IPS DF 6.9 (cell line): ENCODE measurements at regions not wholly inside any gene's neighbourhood (a gene's known extent, or its start where the extent isn't known, plus 50 kb on each side); places are given as distances from the start of the nearest gene placed in this dataset.
A peak's percentile ranks its signal among the peaks of the same experiment; 100 is the strongest.
"Not testable (repeated sequence)": the region's sequence is repeated elsewhere in the genome, so short reads cannot be mapped to it uniquely, and the experiment has no call there.

ENCODE experiments used
- DNase-seq: peaks from one replicate; pipeline ENCODE4 v3.0.0-alpha.2; 2013; ENCODE audit warnings: low read depth, low spot score
- H3K27ac ChIP-seq: one replicate; pipeline ENCODE4 v1.5.1; 2013; ENCODE audit warnings: low read length, control low read depth
- H3K27me3 ChIP-seq: 2 replicates; pipeline ENCODE4 v1.6.1; 2013; ENCODE audit warnings: mild to moderate bottlenecking, low read length; ENCODE audit not compliant: control insufficient read depth, insufficient read depth
- H3K36me3 ChIP-seq: 2 replicates; pipeline ENCODE4 v1.6.1; 2013; ENCODE audit warnings: low read length; ENCODE audit not compliant: control insufficient read depth, insufficient read depth
- H3K4me1 ChIP-seq: 2 replicates; pipeline ENCODE4 v1.6.1; 2013; ENCODE audit warnings: low read length; ENCODE audit not compliant: control insufficient read depth, insufficient read depth
- H3K4me3 ChIP-seq: 2 replicates; pipeline ENCODE4 v1.5.1; 2013; ENCODE audit warnings: mild to moderate bottlenecking, low read length
- H3K9me3 ChIP-seq: 2 replicates; pipeline ENCODE4 v1.6.1; 2013; ENCODE audit warnings: low read length, inconsistent platforms; ENCODE audit not compliant: control insufficient read depth, insufficient read depth
- WGBS: extraction: QIAGEN DNeasy Blood & Tissue Kit; methylation state at CpG from one replicate; pipeline ENCODE4 v1.1.7; 2013; ENCODE audit warnings: mixed read lengths, missing lambda C conversion rate; ENCODE audit not compliant: insufficient read length, insufficient coverage; 5-methylcytosine and 5-hydroxymethylcytosine counted together

- Histone ChIP-seq H3K4me3 (no peak overlapping the region), H3K4me1 (no peaks in the 10 kb centered on the region; the same call in 1 of the 2 replicates), H3K9me3 (no peaks in the 10 kb centered on the region), H3K27ac (no peak overlapping the region), H3K36me3 (no peaks in the 10 kb centered on the region), H3K27me3 (no peaks in the 10 kb centered on the region)
- DNase-seq = no peak
- WGBS = no CpG with 5 or more reads among the region's 2 CpGs
Measured at GRCh38 chr5:159511570-159511969, 181.3 kb upstream of the IL12B start.

- Histone ChIP-seq H3K4me3 (no peak overlapping the region), H3K4me1 (no peaks in the 10 kb centered on the region; the same call in 1 of the 2 replicates), H3K27me3 (no peaks in the 10 kb centered on the region), H3K36me3 (no peaks in the 10 kb centered on the region), H3K9me3 (no peaks in the 10 kb centered on the region), H3K27ac (no peak overlapping the region)
- 100% methylated on average over 1 of the region's 3 CpGs for WGBS
- DNase-seq = no peak
Measured at GRCh38 chr5:159512064-159512463, 181.8 kb upstream of the IL12B start.

GRCh38 chr5:159514229-159514810 is 184.0 kb upstream of the IL12B start:
- Histone ChIP-seq H3K4me1 (no peaks in the 10 kb centered on the region; the same call in 1 of the 2 replicates), H3K36me3 (no peaks in the 10 kb centered on the region), H3K27ac (no peak overlapping the region), H3K4me3 (no peak overlapping the region), H3K27me3 (no peaks in the 10 kb centered on the region), H3K9me3 (no peaks in the 10 kb centered on the region)
- no peak for DNase-seq
- no CpG with 5 or more reads among the region's 14 CpGs for WGBS

- Histone ChIP-seq H3K27me3 (no peaks in the 10 kb centered on the region), H3K4me1 (no peaks in the 10 kb centered on the region; the same call in 1 of the 2 replicates), H3K4me3 (no peak overlapping the region), H3K9me3 (no peaks in the 10 kb centered on the region), H3K27ac (no peak overlapping the region), H3K36me3 (no peaks in the 10 kb centered on the region)
- no CpG with 5 or more reads among the region's 4 CpGs for WGBS
- no peak for DNase-seq
Measured at GRCh38 chr5:159515197-159515596, 184.9 kb upstream of the IL12B start.

- no peaks in the 10 kb centered on the region for H3K36me3 ChIP-seq
- DNase-seq = peak; percentile 60
- no peaks in the 10 kb centered on the region for H3K27me3 ChIP-seq
- no peak overlapping the region for H3K27ac ChIP-seq
- no peaks in the 10 kb centered on the region for H3K9me3 ChIP-seq
- H3K4me3 ChIP-seq = no peak overlapping the region
- no CpG with 5 or more reads among the region's 10 CpGs for WGBS
- H3K4me1 ChIP-seq = no peaks in the 10 kb centered on the region; the same call in 1 of the 2 replicates
Measured at GRCh38 chr5:159515909-159516415, 185.7 kb upstream of the IL12B start.

- DNase-seq = no peak
- H3K9me3 ChIP-seq = no peaks in the 10 kb centered on the region
- no peaks in the 10 kb centered on the region; the same call in 1 of the 2 replicates for H3K4me1 ChIP-seq
- no CpG with 5 or more reads among the region's 3 CpGs for WGBS
- no peaks in the 10 kb centered on the region for H3K27me3 ChIP-seq
- no peak overlapping the region for H3K27ac ChIP-seq
- no peak overlapping the region for H3K4me3 ChIP-seq
- no peaks in the 10 kb centered on the region for H3K36me3 ChIP-seq
Measured at GRCh38 chr5:159518371-159518770, 188.1 kb upstream of the IL12B start.

GRCh38 chr5:159519365-159519764 is 189.1 kb upstream of the IL12B start:
- WGBS = no CpG with 5 or more reads among the region's 7 CpGs

GRCh38 chr5:159522841-159523240 is 192.6 kb upstream of the IL12B start:
- Histone ChIP-seq H3K36me3 (no peaks in the 10 kb centered on the region), H3K9me3 (no peaks in the 10 kb centered on the region), H3K27me3 (no peaks in the 10 kb centered on the region), H3K4me3 (no peak overlapping the region), H3K4me1 (peaks cover 1% of the 10 kb centered on the region; the same call in 1 of the 2 replicates), H3K27ac (no peak overlapping the region)
- DNase-seq = no peak
- WGBS = no CpG with 5 or more reads among the region's 2 CpGs

More at GRCh38 chr5:159519365-159519764, 189.1 kb upstream of the IL12B start:
- no peaks in the 10 kb centered on the region; the same call in 1 of the 2 replicates for H3K4me1 ChIP-seq
- DNase-seq = no peak
- no peak overlapping the region for H3K4me3 ChIP-seq
- H3K27ac ChIP-seq = no peak overlapping the region
- no peaks in the 10 kb centered on the region for H3K9me3 ChIP-seq
- no peaks in the 10 kb centered on the region for H3K27me3 ChIP-seq
- H3K36me3 ChIP-seq = no peaks in the 10 kb centered on the region

GRCh38 chr5:159524279-159524678 is 194.0 kb upstream of the IL12B start:
- not testable (repeated sequence) for H3K36me3 ChIP-seq, H3K27me3 ChIP-seq, H3K4me3 ChIP-seq, H3K9me3 ChIP-seq, H3K27ac ChIP-seq, DNase-seq, H3K4me1 ChIP-seq
- WGBS = no CpG with 5 or more reads among the region's 2 CpGs

- DNase-seq = no peak
- Histone ChIP-seq H3K27ac (no peak overlapping the region), H3K4me3 (no peak overlapping the region), H3K9me3 (no peaks in the 10 kb centered on the region), H3K4me1 (peaks cover 1% of the 10 kb centered on the region; the same call in 1 of the 2 replicates), H3K36me3 (no peaks in the 10 kb centered on the region), H3K27me3 (no peaks in the 10 kb centered on the region)
- no CpG with 5 or more reads among the region's 4 CpGs for WGBS
Measured at GRCh38 chr5:159525117-159525516, 194.8 kb upstream of the IL12B start.
